GM12865 (cell line): ENCODE measurements at regions not wholly inside any gene's neighbourhood (a gene's known extent, or its start where the extent isn't known, plus 50 kb on each side); places are given as distances from the start of the nearest gene placed in this dataset.

Experiments used
- DNase-seq: peaks from one replicate; pipeline ENCODE4 v3.0.0; 2010; ENCODE audit warnings: low read depth
- H3K4me3 ChIP-seq: 2 replicates; pipeline ENCODE4 v1.5.1; 2011; ENCODE audit warnings: mild to moderate bottlenecking, low read depth, low read length, control low read depth
- TF ChIP-seq, protein P1 (sequence below): IDR thresholded peaks from 2 replicates; pipeline ENCODE4 v1.5.1; 2011; ENCODE audit warnings: low read length, control low read depth, low read depth, inconsistent platforms; ENCODE audit not compliant: insufficient read depth; ENCODE audit errors: missing control alignments

- peak; percentile 27 for DNase-seq
- no peak overlapping the region for H3K4me3 ChIP-seq
- TF ChIP-seq, protein P1, sequence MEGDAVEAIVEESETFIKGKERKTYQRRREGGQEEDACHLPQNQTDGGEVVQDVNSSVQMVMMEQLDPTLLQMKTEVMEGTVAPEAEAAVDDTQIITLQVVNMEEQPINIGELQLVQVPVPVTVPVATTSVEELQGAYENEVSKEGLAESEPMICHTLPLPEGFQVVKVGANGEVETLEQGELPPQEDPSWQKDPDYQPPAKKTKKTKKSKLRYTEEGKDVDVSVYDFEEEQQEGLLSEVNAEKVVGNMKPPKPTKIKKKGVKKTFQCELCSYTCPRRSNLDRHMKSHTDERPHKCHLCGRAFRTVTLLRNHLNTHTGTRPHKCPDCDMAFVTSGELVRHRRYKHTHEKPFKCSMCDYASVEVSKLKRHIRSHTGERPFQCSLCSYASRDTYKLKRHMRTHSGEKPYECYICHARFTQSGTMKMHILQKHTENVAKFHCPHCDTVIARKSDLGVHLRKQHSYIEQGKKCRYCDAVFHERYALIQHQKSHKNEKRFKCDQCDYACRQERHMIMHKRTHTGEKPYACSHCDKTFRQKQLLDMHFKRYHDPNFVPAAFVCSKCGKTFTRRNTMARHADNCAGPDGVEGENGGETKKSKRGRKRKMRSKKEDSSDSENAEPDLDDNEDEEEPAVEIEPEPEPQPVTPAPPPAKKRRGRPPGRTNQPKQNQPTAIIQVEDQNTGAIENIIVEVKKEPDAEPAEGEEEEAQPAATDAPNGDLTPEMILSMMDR: peak; percentile 79
Observed at GRCh38 chr1:30232288-30232899, 491.0 kb downstream of the MATN1 start.

DNA sequence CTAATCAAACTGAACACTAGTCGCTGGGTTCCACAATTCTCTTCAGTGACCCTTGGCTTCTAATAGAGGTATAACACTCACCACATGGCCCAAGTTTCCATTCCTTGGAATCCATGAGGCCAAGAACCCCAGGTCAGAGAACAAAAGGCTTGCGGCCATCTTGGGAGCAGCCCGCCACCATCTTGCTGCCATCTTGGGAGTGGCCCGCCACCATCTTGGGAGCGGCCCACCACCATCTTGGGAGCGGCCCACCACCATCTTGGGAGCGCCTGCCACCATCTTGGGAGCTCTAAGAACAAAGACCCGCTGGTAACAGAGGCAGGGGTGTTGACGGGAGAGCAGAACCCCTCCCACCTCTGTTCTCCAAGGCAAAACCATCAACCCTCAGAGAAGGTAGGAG is 493.4 kb downstream of the MATN1 start:
- DNase-seq: no peak
- TF ChIP-seq, protein P1: no peak
- H3K4me3 ChIP-seq: no peak overlapping the region

DNA sequence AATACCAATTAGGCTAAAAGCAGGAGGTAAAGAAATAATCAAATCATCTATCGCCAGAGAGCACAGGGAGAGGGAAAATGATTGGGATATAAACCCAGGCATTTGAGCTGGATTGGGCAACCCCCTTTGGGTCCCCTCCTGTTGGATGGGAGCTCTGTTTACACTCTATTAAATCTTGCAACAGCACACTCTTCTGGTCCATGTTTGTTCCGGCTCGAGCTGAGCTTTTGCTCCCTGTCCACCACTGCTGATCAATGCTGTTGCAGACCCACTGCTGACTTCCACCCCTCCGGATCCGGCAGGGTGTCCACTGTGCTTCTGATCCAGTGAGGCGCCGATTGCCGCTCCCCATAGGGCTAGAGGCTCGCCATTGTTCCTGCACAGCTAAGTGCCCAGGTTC is 493.8 kb downstream of the MATN1 start:
- no peak overlapping the region for H3K4me3 ChIP-seq
- TF ChIP-seq, protein P1: no peak
- no peak for DNase-seq

DNA sequence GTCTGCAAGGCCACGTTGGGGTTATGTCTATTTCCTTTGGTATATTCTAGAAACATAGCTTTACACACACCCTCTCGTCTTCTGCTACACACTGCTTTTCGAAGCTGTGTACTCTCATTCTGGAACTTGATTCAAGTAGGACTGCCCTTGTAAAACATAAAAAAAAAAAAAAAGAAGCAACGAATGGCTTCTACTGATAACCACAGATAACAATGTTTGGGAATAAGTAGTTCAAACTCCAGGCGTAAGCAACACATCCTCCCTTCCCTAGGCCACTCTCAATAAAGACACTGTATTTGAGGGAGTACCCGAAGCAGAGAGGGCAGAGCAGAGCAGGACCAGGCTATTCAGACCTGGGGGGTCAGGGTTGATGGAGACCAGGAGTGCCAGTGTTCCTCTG is 496.7 kb downstream of the MATN1 start:
- TF ChIP-seq, protein P1: no peak
- DNase-seq: no peak

DNA sequence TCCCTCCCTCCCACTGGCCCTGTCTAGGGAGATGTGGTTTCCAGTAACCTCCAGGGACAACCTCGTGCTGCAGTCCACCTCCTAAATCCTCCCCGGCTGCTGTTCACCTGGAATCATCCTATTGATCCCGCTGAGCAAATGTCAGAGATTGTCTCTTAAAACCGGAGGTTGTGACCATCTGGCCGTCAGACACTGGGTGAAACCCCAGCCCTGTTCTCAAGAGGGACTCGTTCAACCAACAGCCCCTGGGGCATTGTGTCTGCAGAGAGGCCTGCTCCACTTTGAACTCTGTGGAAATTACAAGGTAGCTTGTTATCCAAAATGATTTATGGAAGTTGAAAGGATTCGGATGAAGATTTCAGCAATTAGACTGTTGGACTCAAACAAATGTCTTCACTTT is 498.0 kb downstream of the MATN1 start:
- DNase-seq: no peak
- no peak overlapping the region for H3K4me3 ChIP-seq
- TF ChIP-seq, protein P1: no peak

More for the DNA sequence above, 496.7 kb downstream of the MATN1 start:
- H3K4me3 ChIP-seq: no peak overlapping the region

DNA sequence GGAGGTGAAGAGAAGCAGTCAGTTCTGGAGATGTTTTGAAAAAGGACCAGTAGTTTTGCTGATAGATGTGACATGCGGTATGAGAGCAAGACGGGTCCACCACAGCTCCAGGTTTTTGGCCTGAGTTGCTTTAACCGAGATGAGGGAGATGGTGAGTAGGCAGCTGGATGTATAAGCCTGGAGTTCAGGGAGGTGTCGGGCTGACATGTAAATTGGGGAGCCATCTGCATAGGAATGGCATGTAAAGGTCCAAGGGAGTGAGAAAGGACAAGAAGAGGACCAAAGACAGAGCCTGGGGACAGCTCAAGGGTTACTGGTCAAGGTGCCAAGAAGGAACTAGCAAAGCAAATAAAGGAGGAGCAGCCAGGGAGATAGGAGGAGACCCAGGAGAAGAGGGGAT is 503.7 kb downstream of the MATN1 start:
- H3K4me3 ChIP-seq: no peak overlapping the region
- TF ChIP-seq, protein P1: no peak
- DNase-seq: no peak

DNA sequence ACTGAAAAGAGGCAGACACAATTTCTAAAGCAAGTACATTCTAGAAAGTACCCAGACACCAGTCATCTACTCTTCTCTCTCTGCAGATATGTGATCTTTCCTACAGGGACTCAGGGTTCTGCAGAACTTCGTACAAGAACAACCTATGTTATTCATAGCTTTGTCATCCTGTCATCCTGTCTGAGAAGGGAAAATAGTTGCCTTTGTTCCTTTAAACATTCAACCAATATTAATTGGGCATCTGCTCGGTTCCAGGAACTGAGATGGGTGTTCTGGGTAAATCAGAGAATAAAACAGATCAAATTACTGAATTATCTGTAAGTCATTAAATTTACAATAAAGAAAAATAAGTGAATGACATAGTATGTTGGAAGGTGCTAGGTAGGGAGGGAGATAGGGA is 504.9 kb downstream of the MATN1 start:
- no peak for DNase-seq
- no peak overlapping the region for H3K4me3 ChIP-seq
- TF ChIP-seq, protein P1: no peak
